ENCODE measurements at regions not wholly inside any gene's neighbourhood (a gene's known extent, or its start where the extent isn't known, plus 50 kb on each side); places are given as distances from the start of the nearest gene placed in this dataset.

GRCh38 chr3:23675010-23675409 is 130.7 kb upstream of the UBE2E1 start:
- Mint-ChIP-seq H3K9me3 (peaks cover 7% of the 10 kb centered on the region), H3K27ac (no peak overlapping the region)

GRCh38 chr3:23676093-23676492 is 129.7 kb upstream of the UBE2E1 start:
- H3K36me3 Mint-ChIP-seq (ENCODE audit: low read depth), result no peaks in the 10 kb centered on the region
- no peak overlapping the region for H3K27ac Mint-ChIP-seq
- no peaks in the 10 kb centered on the region for H3K4me1 Mint-ChIP-seq (ENCODE audit: low read depth)
- H3K4me3 Mint-ChIP-seq, result no peak overlapping the region
- peaks cover 7% of the 10 kb centered on the region for H3K9me3 Mint-ChIP-seq
- H3K27me3 Mint-ChIP-seq, result peaks cover 20% of the 10 kb centered on the region

More at GRCh38 chr3:23675010-23675409, 130.7 kb upstream of the UBE2E1 start:
- no peaks in the 10 kb centered on the region for H3K36me3 Mint-ChIP-seq (ENCODE audit: low read depth)
- peaks cover 27% of the 10 kb centered on the region for H3K27me3 Mint-ChIP-seq
- no peaks in the 10 kb centered on the region for H3K4me1 Mint-ChIP-seq (ENCODE audit: low read depth)
- H3K4me3 Mint-ChIP-seq, result no peak overlapping the region

GRCh38 chr3:23682646-23683045 is 123.1 kb upstream of the UBE2E1 start:
- Mint-ChIP-seq H3K4me3 (no peak overlapping the region), H3K36me3 (ENCODE audit: low read depth) (no peaks in the 10 kb centered on the region), H3K27ac (no peak overlapping the region), H3K27me3 (no peaks in the 10 kb centered on the region), H3K4me1 (ENCODE audit: low read depth) (no peaks in the 10 kb centered on the region), H3K9me3 (peaks cover 7% of the 10 kb centered on the region)

- H3K27me3 Mint-ChIP-seq, result no peaks in the 10 kb centered on the region
- no peak overlapping the region for H3K27ac Mint-ChIP-seq
- no peaks in the 10 kb centered on the region for H3K9me3 Mint-ChIP-seq
- H3K4me1 Mint-ChIP-seq (ENCODE audit: low read depth), result no peaks in the 10 kb centered on the region
- no peak overlapping the region for H3K4me3 Mint-ChIP-seq
- no peaks in the 10 kb centered on the region for H3K36me3 Mint-ChIP-seq (ENCODE audit: low read depth)
These were observed 120.1 kb upstream of the UBE2E1 start for GRCh38 chr3:23685541-23686258.

GRCh38 chr3:23686519-23686918 is 119.2 kb upstream of the UBE2E1 start:
- Mint-ChIP-seq H3K27ac (no peak overlapping the region), H3K9me3 (no peaks in the 10 kb centered on the region), H3K27me3 (no peaks in the 10 kb centered on the region), H3K36me3 (ENCODE audit: low read depth) (no peaks in the 10 kb centered on the region), H3K4me3 (no peak overlapping the region), H3K4me1 (ENCODE audit: low read depth) (no peaks in the 10 kb centered on the region)

GRCh38 chr3:23691357-23691895 is 114.3 kb upstream of the UBE2E1 start:
- Mint-ChIP-seq H3K9me3 (no peaks in the 10 kb centered on the region), H3K4me1 (ENCODE audit: low read depth) (no peaks in the 10 kb centered on the region), H3K27ac (no peak overlapping the region), H3K27me3 (no peaks in the 10 kb centered on the region), H3K36me3 (ENCODE audit: low read depth) (no peaks in the 10 kb centered on the region), H3K4me3 (no peak overlapping the region)

GRCh38 chr3:23696842-23697241 is 108.9 kb upstream of the UBE2E1 start:
- no peaks in the 10 kb centered on the region for H3K27me3 Mint-ChIP-seq
- no peak overlapping the region for H3K4me3 Mint-ChIP-seq
- no peaks in the 10 kb centered on the region for H3K36me3 Mint-ChIP-seq (ENCODE audit: low read depth)
- no peak overlapping the region for H3K27ac Mint-ChIP-seq
- no peaks in the 10 kb centered on the region for H3K9me3 Mint-ChIP-seq
- H3K4me1 Mint-ChIP-seq (ENCODE audit: low read depth), result no peaks in the 10 kb centered on the region

GRCh38 chr3:23697416-23697815 is 108.3 kb upstream of the UBE2E1 start:
- H3K27ac Mint-ChIP-seq, result no peak overlapping the region
- H3K4me3 Mint-ChIP-seq, result no peak overlapping the region
- H3K36me3 Mint-ChIP-seq (ENCODE audit: low read depth), result no peaks in the 10 kb centered on the region
- no peaks in the 10 kb centered on the region for H3K4me1 Mint-ChIP-seq (ENCODE audit: low read depth)
- no peaks in the 10 kb centered on the region for H3K9me3 Mint-ChIP-seq
- no peaks in the 10 kb centered on the region for H3K27me3 Mint-ChIP-seq

GRCh38 chr3:23698652-23699313 is 107.0 kb upstream of the UBE2E1 start:
- no peaks in the 10 kb centered on the region for H3K27me3 Mint-ChIP-seq
- H3K4me3 Mint-ChIP-seq, result no peak overlapping the region
- no peak overlapping the region for H3K27ac Mint-ChIP-seq
- H3K4me1 Mint-ChIP-seq (ENCODE audit: low read depth), result no peaks in the 10 kb centered on the region
- no peaks in the 10 kb centered on the region for H3K36me3 Mint-ChIP-seq (ENCODE audit: low read depth)
- no peaks in the 10 kb centered on the region for H3K9me3 Mint-ChIP-seq

- Mint-ChIP-seq H3K27ac (no peak overlapping the region), H3K27me3 (no peaks in the 10 kb centered on the region), H3K4me1 (ENCODE audit: low read depth) (no peaks in the 10 kb centered on the region), H3K4me3 (no peak overlapping the region), H3K36me3 (ENCODE audit: low read depth) (no peaks in the 10 kb centered on the region), H3K9me3 (no peaks in the 10 kb centered on the region)
These were observed 105.1 kb upstream of the UBE2E1 start for GRCh38 chr3:23700616-23701015.

GRCh38 chr3:23701716-23702597 is 103.8 kb upstream of the UBE2E1 start:
- Mint-ChIP-seq H3K4me3 (no peak overlapping the region), H3K27ac (no peak overlapping the region), H3K4me1 (ENCODE audit: low read depth) (peaks cover 8% of the 10 kb centered on the region), H3K27me3 (no peaks in the 10 kb centered on the region), H3K36me3 (ENCODE audit: low read depth) (no peaks in the 10 kb centered on the region), H3K9me3 (no peaks in the 10 kb centered on the region)

- Mint-ChIP-seq H3K4me3 (no peak overlapping the region), H3K27ac (no peak overlapping the region), H3K9me3 (no peaks in the 10 kb centered on the region), H3K36me3 (ENCODE audit: low read depth) (no peaks in the 10 kb centered on the region), H3K4me1 (ENCODE audit: low read depth) (peaks cover 8% of the 10 kb centered on the region), H3K27me3 (no peaks in the 10 kb centered on the region)
These were observed 101.5 kb upstream of the UBE2E1 start for GRCh38 chr3:23704298-23704697.

- Mint-ChIP-seq H3K4me3 (no peak overlapping the region), H3K27ac (no peak overlapping the region), H3K36me3 (ENCODE audit: low read depth) (no peaks in the 10 kb centered on the region), H3K27me3 (peaks cover 3% of the 10 kb centered on the region), H3K4me1 (ENCODE audit: low read depth) (peaks cover 8% of the 10 kb centered on the region), H3K9me3 (no peaks in the 10 kb centered on the region)
These were observed 99.6 kb upstream of the UBE2E1 start for GRCh38 chr3:23706111-23706510.

- Mint-ChIP-seq H3K27me3 (peaks cover 10% of the 10 kb centered on the region), H3K4me1 (ENCODE audit: low read depth) (peaks cover 8% of the 10 kb centered on the region), H3K4me3 (no peak overlapping the region), H3K27ac (no peak overlapping the region), H3K9me3 (peaks cover 4% of the 10 kb centered on the region), H3K36me3 (ENCODE audit: low read depth) (no peaks in the 10 kb centered on the region)
These were observed 95.8 kb upstream of the UBE2E1 start for GRCh38 chr3:23709987-23710386.

- Mint-ChIP-seq H3K9me3 (peaks cover 4% of the 10 kb centered on the region), H3K4me1 (ENCODE audit: low read depth) (peaks cover 8% of the 10 kb centered on the region), H3K27ac (no peak overlapping the region), H3K4me3 (no peak overlapping the region), H3K36me3 (ENCODE audit: low read depth) (no peaks in the 10 kb centered on the region), H3K27me3 (peaks cover 11% of the 10 kb centered on the region)
These were observed 95.2 kb upstream of the UBE2E1 start for GRCh38 chr3:23710555-23710954.
